Mesendoderm (in vitro differentiated cells): ENCODE measurements at regions not wholly inside any gene's neighbourhood (a gene's known extent, or its start where the extent isn't known, plus 50 kb on each side); places are given as distances from the start of the nearest gene placed in this dataset.

Experiments
- DNase-seq: peaks from one replicate; pipeline ENCODE4 v3.0.0; 2013
- H2AK5ac ChIP-seq: 2 replicates; pipeline ENCODE4 v1.6.1; 2013; ENCODE audit warnings: low read length, inconsistent platforms
- H2BK120ac ChIP-seq: 2 replicates; pipeline ENCODE4 v1.6.1; 2013; ENCODE audit warnings: low read depth, mild to moderate bottlenecking, low read length, moderate library complexity, mixed read lengths
- H2BK15ac ChIP-seq: replicated peaks from 2 replicates; pipeline ENCODE4 v1.6.1; 2013; ENCODE audit warnings: low read depth, mild to moderate bottlenecking, moderate library complexity
- H2BK5ac ChIP-seq: 2 replicates; pipeline ENCODE4 v1.6.1; 2013; ENCODE audit warnings: low read length, inconsistent platforms
- H3K18ac ChIP-seq: 2 replicates; pipeline ENCODE4 v1.6.1; 2013; ENCODE audit warnings: mild to moderate bottlenecking, low read length, mixed read lengths
- H3K23ac ChIP-seq: one replicate; pipeline ENCODE4 v1.6.1; 2013; ENCODE audit warnings: low read length
- H3K27ac ChIP-seq: 2 replicates; pipeline ENCODE4 v1.5.1; 2013; ENCODE audit warnings: low read depth, mild to moderate bottlenecking, inconsistent platforms, low read length, moderate library complexity
- H3K27me3 ChIP-seq: 2 replicates; pipeline ENCODE4 v1.6.1; 2013; ENCODE audit warnings: low read length, control low read depth, mild to moderate bottlenecking, inconsistent platforms; ENCODE audit not compliant: insufficient read depth, poor library complexity
- H3K36me3 ChIP-seq: 2 replicates; pipeline ENCODE4 v1.6.1; 2013; ENCODE audit warnings: low read length, inconsistent platforms; ENCODE audit not compliant: control insufficient read depth, insufficient read depth
- H3K4ac ChIP-seq: one replicate; pipeline ENCODE4 v1.6.1; 2013; ENCODE audit warnings: low read depth, mild to moderate bottlenecking, low read length, moderate library complexity
- H3K4me1 ChIP-seq: 2 replicates; pipeline ENCODE4 v1.6.1; 2013; ENCODE audit warnings: low read depth, low read length, inconsistent platforms; ENCODE audit not compliant: control insufficient read depth
- H3K4me2 ChIP-seq: 2 replicates; pipeline ENCODE4 v1.6.1; 2013; ENCODE audit warnings: low read length
- H3K4me3 ChIP-seq: 2 replicates; pipeline ENCODE4 v1.5.1; 2013; ENCODE audit warnings: mild to moderate bottlenecking, low read length
- H3K56ac ChIP-seq: one replicate; pipeline ENCODE4 v1.6.1; 2013; ENCODE audit warnings: low read length
- H3K79me1 ChIP-seq: 2 replicates; pipeline ENCODE4 v1.6.1; 2013; ENCODE audit warnings: low read length, inconsistent platforms
- H3K79me2 ChIP-seq: 2 replicates; pipeline ENCODE4 v1.6.1; 2013; ENCODE audit warnings: mild to moderate bottlenecking, low read length; ENCODE audit not compliant: control insufficient read depth, insufficient read depth
- H3K9ac ChIP-seq: 2 replicates; pipeline ENCODE4 v1.6.1; 2013; ENCODE audit warnings: low read length, inconsistent platforms
- H4K5ac ChIP-seq: one replicate; pipeline ENCODE4 v1.6.1; 2013; ENCODE audit warnings: low read length
- H4K8ac ChIP-seq: one replicate; pipeline ENCODE4 v1.6.1; 2013; ENCODE audit warnings: low read depth, mild to moderate bottlenecking, control low read depth, low read length, moderate library complexity
- WGBS: extraction: QIAGEN DNeasy Blood & Tissue Kit; methylation state at CpG from one replicate; pipeline ENCODE4 v1.1.7; 2013; ENCODE audit warnings: low lambda C conversion rate, missing lambda C conversion rate; ENCODE audit not compliant: insufficient coverage; ENCODE audit errors: extremely low coverage; 5-methylcytosine and 5-hydroxymethylcytosine counted together

GRCh38 chr16:86344586-86344871 is 165.8 kb upstream of the FOXF1 start:
- Histone ChIP-seq H3K23ac (no peak overlapping the region), H3K4me1 (peaks cover 15% of the 10 kb centered on the region)
- no CpG with 5 or more reads among the region's 7 CpGs for WGBS

GRCh38 chr16:86344881-86345280 is 165.4 kb upstream of the FOXF1 start:
- Histone ChIP-seq H3K4me2 (no peak overlapping the region), H2BK120ac (no peak overlapping the region), H3K4me3 (no peak overlapping the region), H3K18ac (no peak overlapping the region), H3K27me3 (no peaks in the 10 kb centered on the region), H4K5ac (no peak overlapping the region), H4K8ac (no peak overlapping the region), H2BK5ac (no peak overlapping the region), H3K4ac (no peak overlapping the region), H3K4me1 (peaks cover 15% of the 10 kb centered on the region), H3K27ac (no peak overlapping the region), H3K79me2 (no peaks in the 10 kb centered on the region), H3K36me3 (no peaks in the 10 kb centered on the region), H2AK5ac (no peak overlapping the region), H3K9ac (no peak overlapping the region), H2BK15ac (no peak overlapping the region), H3K56ac (no peak overlapping the region), H3K23ac (no peak overlapping the region), H3K79me1 (no peaks in the 10 kb centered on the region)
- no CpG with 5 or more reads among the region's 5 CpGs for WGBS
- no peak for DNase-seq

More at GRCh38 chr16:86344586-86344871, 165.8 kb upstream of the FOXF1 start:
- Histone ChIP-seq H3K27me3 (no peaks in the 10 kb centered on the region), H3K56ac (peak overlapping the region; percentile 50), H3K4me2 (no peak overlapping the region), H4K8ac (no peak overlapping the region), H3K36me3 (no peaks in the 10 kb centered on the region), H4K5ac (no peak overlapping the region), H3K79me2 (no peaks in the 10 kb centered on the region), H3K4me3 (no peak overlapping the region), H3K9ac (no peak overlapping the region), H2BK5ac (peak overlapping the region; percentile 27), H2BK120ac (no peak overlapping the region), H3K18ac (no peak overlapping the region), H2AK5ac (peak overlapping the region; percentile 72), H3K4ac (no peak overlapping the region), H3K27ac (no peak overlapping the region), H2BK15ac (no peak overlapping the region), H3K79me1 (no peaks in the 10 kb centered on the region)
- DNase-seq, result no peak

GRCh38 chr16:86345516-86345915 is 164.8 kb upstream of the FOXF1 start:
- no peak overlapping the region for H3K4me2 ChIP-seq
- no peaks in the 10 kb centered on the region for H3K79me2 ChIP-seq
- H2BK5ac ChIP-seq, result no peak overlapping the region
- H3K4me1 ChIP-seq, result peaks cover 17% of the 10 kb centered on the region
- no peak overlapping the region for H3K18ac ChIP-seq
- H2BK120ac ChIP-seq, result no peak overlapping the region
- no peak overlapping the region for H3K4ac ChIP-seq
- no peak overlapping the region for H3K27ac ChIP-seq
- H3K56ac ChIP-seq, result no peak overlapping the region
- H4K8ac ChIP-seq, result no peak overlapping the region
- no CpG with 5 or more reads among the region's 12 CpGs for WGBS
- H3K9ac ChIP-seq, result no peak overlapping the region
- no peaks in the 10 kb centered on the region for H3K79me1 ChIP-seq
- no peak overlapping the region for H2BK15ac ChIP-seq
- H3K27me3 ChIP-seq, result no peaks in the 10 kb centered on the region
- no peaks in the 10 kb centered on the region for H3K36me3 ChIP-seq
- H4K5ac ChIP-seq, result no peak overlapping the region
- peak; percentile 49 for DNase-seq
- no peak overlapping the region for H3K23ac ChIP-seq
- H3K4me3 ChIP-seq, result no peak overlapping the region
- H2AK5ac ChIP-seq, result no peak overlapping the region

GRCh38 chr16:86346034-86346433 is 164.3 kb upstream of the FOXF1 start:
- Histone ChIP-seq H3K27ac (no peak overlapping the region), H3K4me3 (no peak overlapping the region), H3K4me1 (peaks cover 17% of the 10 kb centered on the region), H3K79me1 (no peaks in the 10 kb centered on the region), H3K79me2 (no peaks in the 10 kb centered on the region), H2BK5ac (no peak overlapping the region), H3K4me2 (no peak overlapping the region), H3K4ac (no peak overlapping the region), H4K5ac (no peak overlapping the region), H3K27me3 (no peaks in the 10 kb centered on the region), H2AK5ac (no peak overlapping the region), H3K36me3 (no peaks in the 10 kb centered on the region), H3K9ac (no peak overlapping the region), H2BK15ac (no peak overlapping the region), H4K8ac (no peak overlapping the region), H3K18ac (no peak overlapping the region), H3K23ac (no peak overlapping the region), H2BK120ac (no peak overlapping the region), H3K56ac (no peak overlapping the region)
- WGBS, result no CpG with 5 or more reads among the region's 7 CpGs
- DNase-seq, result no peak

GRCh38 chr16:86347090-86347489 is 163.2 kb upstream of the FOXF1 start:
- H2BK120ac ChIP-seq, result no peak overlapping the region
- H4K5ac ChIP-seq, result no peak overlapping the region
- H3K23ac ChIP-seq, result no peak overlapping the region
- no peak overlapping the region for H3K27ac ChIP-seq
- H3K9ac ChIP-seq, result no peak overlapping the region
- H3K27me3 ChIP-seq, result no peaks in the 10 kb centered on the region
- no CpG with 5 or more reads among the region's 3 CpGs for WGBS
- peaks cover 14% of the 10 kb centered on the region for H3K4me1 ChIP-seq
- no peak overlapping the region for H3K4ac ChIP-seq
- H2AK5ac ChIP-seq, result no peak overlapping the region
- no peak overlapping the region for H3K4me2 ChIP-seq
- H2BK15ac ChIP-seq, result no peak overlapping the region
- no peak for DNase-seq
- no peak overlapping the region for H3K4me3 ChIP-seq
- no peak overlapping the region for H3K18ac ChIP-seq
- H3K56ac ChIP-seq, result no peak overlapping the region
- no peak overlapping the region for H2BK5ac ChIP-seq
- no peak overlapping the region for H4K8ac ChIP-seq
- H3K36me3 ChIP-seq, result no peaks in the 10 kb centered on the region
- no peaks in the 10 kb centered on the region for H3K79me2 ChIP-seq
- H3K79me1 ChIP-seq, result no peaks in the 10 kb centered on the region

GRCh38 chr16:86347916-86348555 is 162.3 kb upstream of the FOXF1 start:
- no peaks in the 10 kb centered on the region for H3K27me3 ChIP-seq
- H3K36me3 ChIP-seq, result no peaks in the 10 kb centered on the region
- H3K9ac ChIP-seq, result no peak overlapping the region
- H4K8ac ChIP-seq, result no peak overlapping the region
- H3K79me1 ChIP-seq, result no peaks in the 10 kb centered on the region
- no peak overlapping the region for H3K23ac ChIP-seq
- no peak overlapping the region for H3K27ac ChIP-seq
- no peak for DNase-seq
- no peak overlapping the region for H2BK5ac ChIP-seq
- no peak overlapping the region for H3K56ac ChIP-seq
- H2BK15ac ChIP-seq, result no peak overlapping the region
- no peak overlapping the region for H4K5ac ChIP-seq
- WGBS, result no CpG with 5 or more reads among the region's 11 CpGs
- H2BK120ac ChIP-seq, result no peak overlapping the region
- H3K79me2 ChIP-seq, result no peaks in the 10 kb centered on the region
- no peak overlapping the region for H3K4ac ChIP-seq
- H3K4me3 ChIP-seq, result no peak overlapping the region
- H3K4me2 ChIP-seq, result no peak overlapping the region
- H3K4me1 ChIP-seq, result peaks cover 13% of the 10 kb centered on the region
- no peak overlapping the region for H3K18ac ChIP-seq
- H2AK5ac ChIP-seq, result no peak overlapping the region
